HG03196 (cell line): ENCODE measurements at regions not wholly inside any gene's neighbourhood (a gene's known extent, or its start where the extent isn't known, plus 50 kb on each side); places are given as distances from the start of the nearest gene placed in this dataset.
"Not testable (repeated sequence)": the region's sequence is repeated elsewhere in the genome, so short reads cannot be mapped to it uniquely, and the experiment has no call there.

Experiments
- ATAC-seq: cut with Tn5 transposase; IDR thresholded peaks from one replicate; pipeline ENCODE4 v1.9.1; 2021; ENCODE audit not compliant: unreplicated experiment

GRCh38 chr11:134613646-134614045, 201.6 kb upstream of the B3GAT1 start:
- ATAC-seq, result no peak

- ATAC-seq, result no peak
These were observed 200.3 kb upstream of the B3GAT1 start for GRCh38 chr11:134612140-134613030.

GRCh38 chr11:134611537-134611936, 199.5 kb upstream of the B3GAT1 start:
- no peak for ATAC-seq

GRCh38 chr11:134610116-134610910, 198.3 kb upstream of the B3GAT1 start:
- no peak for ATAC-seq

- no peak for ATAC-seq
These were observed 197.5 kb upstream of the B3GAT1 start for GRCh38 chr11:134609361-134610115.

GRCh38 chr11:134607963-134608750, 196.1 kb upstream of the B3GAT1 start:
- ATAC-seq, result no peak

- no peak for ATAC-seq
These were observed 194.2 kb upstream of the B3GAT1 start for GRCh38 chr11:134606251-134606650.

DNA sequence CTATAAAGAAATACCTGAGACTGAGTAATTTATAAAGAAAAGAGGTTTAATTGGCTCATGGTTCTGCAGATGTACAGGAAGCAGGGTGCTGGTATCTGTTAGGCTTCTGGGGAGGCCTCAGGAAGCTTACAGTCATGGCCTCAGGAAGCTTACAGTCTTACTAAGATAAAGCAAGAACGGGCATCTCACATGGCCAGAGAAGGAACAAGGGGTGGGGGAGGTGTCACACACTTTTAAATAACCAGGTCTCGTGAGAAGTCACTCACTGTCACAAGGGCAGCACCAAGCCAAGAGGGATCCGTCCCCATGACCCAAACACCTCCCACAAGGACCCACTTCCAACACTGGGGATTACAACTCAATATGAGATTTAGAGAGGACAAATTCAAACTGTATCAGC, 192.8 kb upstream of the B3GAT1 start:
- no peak for ATAC-seq

DNA sequence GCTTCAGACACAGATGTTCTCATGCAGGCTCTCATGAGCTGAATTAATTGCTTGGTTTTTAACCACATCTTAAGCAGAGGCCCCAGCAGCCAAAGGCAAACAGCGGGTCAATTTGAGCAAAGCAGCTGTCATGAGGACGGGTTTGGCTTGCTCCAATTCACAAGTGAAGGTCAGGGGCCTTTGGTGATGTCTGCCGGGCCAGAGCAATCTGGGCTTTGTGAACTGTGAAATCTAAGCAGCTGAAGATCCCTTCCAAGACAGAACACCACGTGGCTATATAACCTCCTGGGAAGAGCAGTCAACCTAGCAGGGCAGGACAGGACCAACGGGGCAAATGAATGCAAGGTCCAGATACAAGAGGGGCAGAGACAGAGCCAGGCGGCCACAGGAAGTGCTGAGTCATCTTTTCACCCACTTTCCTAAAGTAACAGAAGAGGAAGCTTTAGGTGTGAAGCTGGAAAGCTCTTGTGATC, 187.3 kb upstream of the B3GAT1 start:
- no peak for ATAC-seq

GRCh38 chr11:134598368-134598767, 186.3 kb upstream of the B3GAT1 start:
- ATAC-seq, result no peak

DNA sequence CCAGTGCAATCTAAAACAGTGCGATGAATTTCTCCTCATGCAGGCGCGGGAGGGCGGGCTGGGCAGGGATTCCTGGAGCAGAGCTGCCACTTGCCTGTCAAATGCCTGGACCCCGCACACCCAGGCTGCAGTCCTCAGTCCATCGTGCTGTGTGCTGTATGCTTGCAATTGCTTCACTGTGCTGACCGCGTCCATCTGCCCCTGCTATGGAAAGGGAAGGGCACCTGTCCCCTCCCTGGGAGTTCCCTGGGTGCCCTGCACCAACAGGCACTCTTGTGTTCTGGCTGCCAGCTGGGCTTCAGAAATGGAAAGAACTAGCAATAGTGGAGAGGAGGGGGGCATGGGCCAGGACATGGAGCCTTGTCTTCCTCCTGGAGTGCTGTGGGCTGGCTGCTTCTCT, 185.4 kb upstream of the B3GAT1 start:
- no peak for ATAC-seq

- ATAC-seq, result no peak
These were observed 184.4 kb upstream of the B3GAT1 start for GRCh38 chr11:134596404-134596803.

DNA sequence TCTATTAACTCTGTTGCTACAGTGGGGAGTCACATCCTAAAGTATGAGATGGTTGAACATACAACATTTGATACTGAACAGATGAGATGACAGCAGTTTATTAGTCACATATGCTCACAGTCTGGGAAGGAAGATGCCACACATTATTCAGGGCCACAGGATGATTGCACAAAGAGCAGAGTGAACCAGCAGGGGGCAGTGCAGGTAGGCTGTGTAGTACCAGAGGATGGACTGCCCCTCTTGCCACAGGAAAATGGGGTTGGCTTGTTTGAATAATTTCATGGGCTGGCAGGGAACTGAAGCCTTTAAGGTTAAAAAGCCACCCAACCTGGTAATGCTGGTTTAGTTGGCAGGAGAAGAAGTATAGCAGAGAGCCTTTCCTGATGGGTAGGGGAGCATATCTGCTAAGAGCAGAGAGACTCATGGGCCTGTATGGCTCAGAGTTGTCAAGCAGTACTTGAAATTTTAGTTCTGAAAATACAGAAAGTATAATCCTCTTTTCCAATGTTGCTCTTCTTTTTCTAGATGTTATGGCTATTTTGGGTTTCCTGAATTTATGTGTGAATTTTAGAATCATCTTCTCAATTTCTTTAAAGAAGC, 180.4 kb upstream of the B3GAT1 start:
- no peak for ATAC-seq

DNA sequence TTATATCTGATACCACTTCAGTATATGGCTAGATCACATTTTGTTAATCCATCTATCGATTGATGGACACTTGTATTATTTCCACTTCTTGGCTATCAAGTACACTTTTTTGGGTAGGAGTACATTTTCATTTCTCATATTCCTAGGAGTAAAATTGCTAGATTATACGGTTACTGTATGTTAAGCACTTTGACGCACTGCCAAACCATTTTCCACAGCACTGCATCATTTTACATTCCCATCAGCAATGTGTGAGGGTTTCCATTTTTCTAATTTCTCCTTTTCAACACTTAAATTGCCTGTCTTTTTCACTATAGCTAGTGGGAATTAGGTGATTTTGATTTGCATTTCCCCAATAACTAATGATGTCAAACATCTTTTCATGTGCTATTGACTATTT, 179.3 kb upstream of the B3GAT1 start:
- ATAC-seq, result no peak

- no peak for ATAC-seq
These were observed 177.1 kb upstream of the B3GAT1 start for GRCh38 chr11:134589129-134589528.

DNA sequence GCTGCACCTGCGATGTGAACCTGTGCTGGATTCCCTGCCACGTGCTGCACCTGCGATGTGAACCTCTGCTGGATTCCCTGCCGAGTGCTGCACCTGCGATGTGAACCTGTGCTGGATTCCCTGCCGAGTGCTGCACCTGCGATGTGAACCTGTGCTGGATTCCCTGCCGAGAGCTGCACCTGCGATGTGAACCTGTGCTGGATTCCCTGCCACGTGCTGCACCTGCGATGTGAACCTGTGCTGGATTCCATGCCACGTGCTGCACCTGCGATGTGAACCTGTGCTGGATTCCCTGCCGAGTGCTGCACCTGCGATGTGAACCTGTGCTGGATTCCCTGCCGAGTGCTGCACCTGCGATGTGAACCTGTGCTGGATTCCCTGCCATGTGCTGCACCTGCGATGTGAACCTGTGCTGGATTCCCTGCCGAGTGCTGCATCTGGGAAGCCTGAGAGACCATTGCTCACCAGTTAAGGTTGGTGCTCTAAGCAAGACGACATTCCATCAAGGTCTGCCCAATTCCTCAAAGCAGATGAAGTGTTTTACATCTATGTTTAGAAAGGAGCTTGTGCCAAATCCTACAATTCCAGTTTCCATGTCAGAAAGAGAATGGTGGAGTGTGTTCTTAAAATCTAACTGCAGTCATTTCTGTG, 176.5 kb upstream of the B3GAT1 start:
- not testable (repeated sequence) for ATAC-seq

DNA sequence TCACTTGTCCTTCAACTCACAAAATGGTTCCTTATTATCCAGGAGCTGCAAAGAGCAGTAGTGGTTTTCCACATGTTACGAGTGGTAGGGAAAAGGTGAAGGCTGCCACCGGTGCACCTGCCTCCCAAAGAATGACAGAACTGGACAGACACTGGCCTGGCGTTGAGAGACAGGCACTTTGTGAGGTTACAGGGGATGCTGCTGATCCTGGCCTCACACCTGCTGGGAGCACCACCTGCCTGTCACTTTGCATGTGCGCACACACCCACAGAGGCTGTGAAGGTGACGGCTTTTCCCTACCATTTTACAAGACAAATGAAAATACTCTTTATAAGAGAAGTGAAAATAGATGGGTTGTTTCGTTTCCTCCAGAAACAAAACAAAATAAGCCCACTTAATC, 175.3 kb upstream of the B3GAT1 start:
- ATAC-seq, result no peak

- ATAC-seq, result no peak
These were observed 174.7 kb upstream of the B3GAT1 start for GRCh38 chr11:134586726-134587125.
